HG03558 (cell line): ENCODE measurements at regions not wholly inside any gene's neighbourhood (a gene's known extent, or its start where the extent isn't known, plus 50 kb on each side); places are given as distances from the start of the nearest gene placed in this dataset.

Source experiments
- ATAC-seq: cut with Tn5 transposase; IDR thresholded peaks from one replicate; pipeline ENCODE4 v1.9.1; 2021; ENCODE audit warnings: moderate number of reproducible peaks; ENCODE audit not compliant: unreplicated experiment; ENCODE audit errors: extremely low read depth

DNA sequence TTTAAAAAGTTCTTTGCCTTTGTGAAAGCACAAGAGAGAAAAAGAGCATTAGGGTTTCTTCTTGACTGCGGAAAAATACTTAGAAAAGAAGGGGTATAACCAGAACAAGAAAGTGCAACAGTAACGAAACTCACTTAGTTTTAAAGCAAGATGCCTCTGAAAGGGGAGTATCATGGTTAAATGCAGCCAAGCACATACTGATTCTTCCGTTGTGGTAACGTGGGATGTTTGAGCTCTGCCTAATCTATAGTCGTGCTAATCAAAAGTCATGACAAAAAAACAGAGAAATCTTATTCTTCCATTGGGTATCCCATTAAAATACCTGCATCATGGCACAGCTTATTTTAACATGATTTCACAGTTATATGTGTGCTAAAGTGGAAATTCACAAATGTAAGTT, 187.8 kb upstream of the LRFN5 start:
- ATAC-seq = no peak

DNA sequence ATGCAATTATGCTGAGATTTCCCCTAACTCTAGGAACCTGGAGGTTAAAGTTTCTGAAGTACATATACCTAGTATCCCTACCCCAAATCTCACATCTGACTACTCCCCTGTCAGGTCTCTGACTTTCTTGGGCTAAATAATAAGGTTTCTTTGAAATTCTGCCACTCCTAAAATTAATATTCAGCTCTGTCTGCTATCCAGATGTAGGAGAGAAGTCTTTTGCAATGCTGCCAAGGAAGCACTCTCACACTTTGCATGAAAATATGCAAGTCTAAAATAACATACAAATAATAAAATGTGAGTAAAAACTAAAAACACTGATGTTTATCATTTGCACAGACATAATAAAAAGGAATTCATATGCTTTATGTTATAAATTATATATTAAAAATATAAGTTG, 196.9 kb upstream of the LRFN5 start:
- ATAC-seq = no peak

DNA sequence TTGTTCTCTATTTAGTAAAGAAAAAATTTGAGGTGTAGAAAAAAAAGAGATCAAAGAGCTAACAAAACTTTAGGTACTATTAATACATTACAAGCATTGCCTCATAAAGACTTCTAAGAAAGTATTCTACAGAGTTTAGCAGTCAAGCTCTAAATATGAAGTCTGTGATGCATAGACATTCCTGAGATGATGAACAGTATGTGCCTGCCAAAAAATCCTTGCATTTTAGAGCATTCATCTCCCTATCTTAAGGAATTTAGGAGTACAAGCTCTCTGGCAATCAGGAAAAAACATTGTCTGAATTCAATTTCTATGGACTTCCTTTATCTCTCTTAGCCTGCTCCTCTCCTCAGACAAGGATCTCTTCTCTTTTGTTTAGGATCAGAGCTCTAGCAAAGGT, 202.6 kb upstream of the LRFN5 start:
- no peak for ATAC-seq

DNA sequence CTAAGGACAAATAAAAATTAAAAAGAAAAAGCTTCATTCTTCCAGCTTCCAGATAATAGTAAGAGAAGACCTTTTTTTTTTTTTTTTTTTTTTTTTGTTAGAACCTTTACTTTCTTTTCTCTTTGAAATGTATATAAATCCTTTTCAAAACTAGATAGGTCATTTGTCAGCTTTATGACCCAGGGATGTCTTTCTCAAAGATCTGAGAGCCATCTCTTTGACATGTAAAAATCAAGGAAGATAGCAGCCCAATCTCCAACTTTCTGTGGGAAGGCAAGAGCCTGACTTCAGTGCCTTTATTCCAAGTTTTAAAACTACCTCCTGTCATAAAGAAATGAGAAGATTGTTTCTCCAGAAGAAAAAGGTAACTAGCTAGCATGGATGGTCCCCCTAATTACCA, 203.3 kb upstream of the LRFN5 start:
- no peak for ATAC-seq

DNA sequence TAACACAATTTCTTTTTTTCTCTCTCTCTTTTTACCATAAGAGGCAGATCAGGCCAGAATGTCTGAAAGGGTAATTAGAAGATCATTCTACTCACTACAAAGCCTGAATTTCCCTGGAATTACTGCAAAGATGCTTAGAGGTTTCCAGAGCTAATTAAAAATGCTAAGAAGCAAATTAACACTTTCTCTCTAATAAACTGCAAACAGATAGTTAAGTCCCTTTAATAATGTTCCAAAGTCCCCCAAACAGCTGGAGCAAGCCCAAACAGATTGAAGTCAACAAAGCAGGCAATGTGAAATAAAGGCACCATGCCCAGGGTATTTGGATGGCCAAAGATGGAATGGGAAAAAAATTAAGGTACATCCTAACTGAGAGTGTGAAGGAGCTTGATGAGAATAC, 208.8 kb upstream of the LRFN5 start:
- no peak for ATAC-seq

DNA sequence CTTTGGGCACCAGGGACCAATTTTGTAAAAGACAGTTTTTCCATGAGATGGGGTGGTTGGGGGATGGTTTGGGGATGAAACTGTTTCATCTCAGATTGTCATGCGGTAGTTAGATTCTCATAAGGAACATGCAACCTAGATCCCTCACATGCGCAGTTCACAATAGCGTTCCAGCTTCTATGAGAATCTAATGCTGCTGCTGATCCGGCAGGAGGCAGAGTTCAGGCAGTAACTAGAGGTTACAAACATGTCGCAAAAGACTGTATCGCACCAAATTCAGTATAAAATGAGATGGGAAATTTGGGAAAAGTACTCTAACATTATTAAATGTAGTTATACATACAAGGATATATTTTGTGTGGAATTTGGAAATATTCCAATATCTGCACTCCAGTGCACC, 213.2 kb upstream of the LRFN5 start:
- ATAC-seq = no peak

DNA sequence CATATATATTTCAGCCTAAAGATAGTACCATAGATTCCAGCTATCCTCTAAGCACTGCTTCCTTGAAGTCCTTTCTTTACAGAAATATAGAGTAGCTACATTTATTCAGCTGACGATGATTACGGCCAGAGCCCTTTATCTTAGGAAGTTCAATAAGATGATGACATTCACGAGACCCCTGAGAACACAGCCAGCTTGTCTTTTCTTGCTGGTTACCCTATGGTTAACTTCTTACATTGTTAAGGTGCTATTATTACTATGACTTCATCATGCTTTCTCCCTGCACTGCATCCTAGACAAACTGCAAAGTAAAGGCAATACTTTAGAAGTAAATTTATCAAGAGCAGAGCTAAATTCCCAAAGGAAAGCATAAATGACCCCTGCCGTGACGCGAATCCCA, 214.4 kb upstream of the LRFN5 start:
- no peak for ATAC-seq

DNA sequence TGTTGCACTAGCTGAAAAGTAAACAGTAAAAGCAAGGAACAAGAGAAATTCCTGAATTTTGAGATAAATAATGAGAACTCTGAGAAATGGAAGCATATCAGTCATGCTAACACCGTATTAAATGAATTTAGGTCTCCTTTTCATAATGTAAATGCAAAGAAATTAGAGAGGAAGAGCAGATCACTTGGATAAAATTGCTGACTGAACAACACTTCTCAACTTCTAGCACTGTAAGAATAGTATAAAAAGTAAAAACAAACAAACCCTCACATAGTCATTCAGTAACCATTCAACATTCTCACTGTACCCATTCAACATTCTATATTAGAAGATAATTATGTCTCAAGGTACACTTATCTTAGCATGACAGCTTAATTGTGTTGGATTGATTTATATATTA, 217.3 kb upstream of the LRFN5 start:
- ATAC-seq = no peak

DNA sequence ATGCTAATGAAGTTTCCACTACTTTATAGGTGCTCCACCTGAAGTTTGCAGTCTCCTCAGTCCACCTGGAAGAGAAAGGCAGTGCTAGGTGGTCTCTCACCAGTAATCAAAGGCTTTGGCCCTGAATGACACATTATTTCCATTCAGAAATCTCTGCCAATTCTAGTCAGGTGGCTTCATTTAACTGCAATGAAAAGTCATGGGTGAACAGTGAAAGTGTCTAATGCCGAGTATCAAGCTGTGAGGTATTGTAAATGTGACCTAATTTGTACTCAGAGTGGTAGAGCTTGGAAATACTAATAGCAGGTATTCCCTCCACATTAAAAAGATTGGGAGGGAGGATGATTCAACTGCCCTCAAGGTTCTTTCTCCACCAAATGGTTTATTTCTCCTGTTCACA, 220.9 kb upstream of the LRFN5 start:
- no peak for ATAC-seq

DNA sequence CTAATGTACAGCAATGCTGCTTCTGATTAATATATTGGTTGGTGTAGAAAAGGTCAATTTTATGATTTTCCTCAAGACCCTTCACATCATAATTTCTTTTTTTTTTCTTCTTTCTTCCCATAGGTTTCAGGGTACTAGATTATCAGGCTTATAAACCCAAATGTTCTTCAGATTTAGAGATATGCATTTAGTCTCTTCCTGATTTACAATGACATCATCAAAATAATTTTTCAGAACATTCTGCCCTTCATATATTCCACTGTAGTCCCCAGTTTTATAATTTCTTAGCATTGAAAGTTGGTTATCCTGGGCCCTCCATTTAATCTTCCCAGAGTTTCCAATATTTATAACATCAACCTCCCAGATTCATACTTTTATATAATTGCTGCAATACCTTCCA, 226.7 kb upstream of the LRFN5 start:
- no peak for ATAC-seq

DNA sequence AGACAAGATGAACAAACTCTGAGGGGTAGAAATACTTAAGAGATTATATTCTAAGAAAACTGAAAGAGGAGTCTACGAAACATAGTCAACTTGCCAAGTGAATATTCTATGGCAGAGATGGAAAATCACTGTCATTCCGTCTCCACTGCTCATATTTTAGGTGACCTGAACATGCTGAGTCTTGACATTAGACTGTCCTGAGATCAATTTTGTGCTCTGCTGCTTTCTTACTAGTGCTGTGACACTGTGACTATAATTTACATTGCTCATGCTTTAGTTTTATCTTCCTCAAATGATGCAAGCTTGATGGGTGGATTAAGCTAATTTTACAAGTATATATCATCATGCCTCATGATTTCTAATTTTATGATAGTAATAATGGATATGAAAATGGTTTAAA, 228.2 kb upstream of the LRFN5 start:
- ATAC-seq = no peak

DNA sequence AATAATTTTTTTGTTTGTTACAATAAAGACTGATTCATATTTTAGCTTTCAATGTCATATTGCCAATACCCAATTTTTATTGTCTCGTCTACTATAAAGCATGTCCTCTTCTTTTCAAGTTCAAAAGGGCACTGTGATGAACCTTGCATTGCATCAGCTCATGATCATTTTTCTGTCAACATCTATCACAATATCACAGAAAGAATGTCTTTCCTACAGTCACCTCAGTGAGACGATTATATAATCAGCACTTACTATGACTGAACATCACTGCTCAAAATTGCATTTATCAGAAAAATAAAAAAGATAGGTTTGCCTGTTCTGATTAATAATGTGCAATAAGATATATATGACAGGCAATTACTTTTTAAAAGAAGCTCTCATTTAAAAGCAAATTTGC, 228.7 kb upstream of the LRFN5 start:
- ATAC-seq = no peak

DNA sequence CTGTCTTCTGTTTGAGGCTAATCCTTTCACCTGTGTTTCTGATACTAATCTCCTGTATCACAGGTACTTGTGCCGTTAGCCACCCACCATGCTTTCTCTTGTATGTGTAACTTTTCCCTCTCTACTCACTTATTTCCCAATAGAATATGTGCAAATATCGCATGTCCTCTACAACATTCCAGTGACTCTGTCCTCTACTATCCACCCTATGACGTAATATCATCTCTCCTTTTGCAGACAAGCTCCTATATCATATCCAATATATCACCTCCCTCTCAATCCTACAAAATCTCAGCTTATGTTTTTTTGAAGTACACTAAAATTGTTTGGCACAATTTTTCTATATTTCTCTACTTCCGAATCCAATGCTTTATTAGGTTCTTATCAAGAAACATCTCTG, 232.6 kb upstream of the LRFN5 start:
- ATAC-seq = no peak

DNA sequence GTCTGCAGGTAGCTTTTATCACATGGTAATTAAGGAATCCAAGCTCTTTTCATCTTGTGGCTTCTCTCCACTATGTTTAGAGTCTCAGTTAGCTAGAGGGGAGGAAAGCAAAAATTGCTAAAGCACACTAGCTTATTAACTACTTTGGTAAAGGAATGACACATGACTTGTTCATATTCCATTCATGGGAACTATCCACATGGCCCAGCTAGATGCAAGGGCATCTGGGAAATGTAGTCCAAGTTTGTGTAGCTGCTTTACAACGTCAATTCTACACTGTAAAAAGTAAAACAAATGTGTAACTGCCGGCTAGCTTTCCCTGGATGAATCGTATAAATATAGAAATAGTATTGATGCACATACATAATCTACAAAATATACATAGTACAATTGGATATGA, 244.5 kb upstream of the LRFN5 start:
- ATAC-seq = no peak

DNA sequence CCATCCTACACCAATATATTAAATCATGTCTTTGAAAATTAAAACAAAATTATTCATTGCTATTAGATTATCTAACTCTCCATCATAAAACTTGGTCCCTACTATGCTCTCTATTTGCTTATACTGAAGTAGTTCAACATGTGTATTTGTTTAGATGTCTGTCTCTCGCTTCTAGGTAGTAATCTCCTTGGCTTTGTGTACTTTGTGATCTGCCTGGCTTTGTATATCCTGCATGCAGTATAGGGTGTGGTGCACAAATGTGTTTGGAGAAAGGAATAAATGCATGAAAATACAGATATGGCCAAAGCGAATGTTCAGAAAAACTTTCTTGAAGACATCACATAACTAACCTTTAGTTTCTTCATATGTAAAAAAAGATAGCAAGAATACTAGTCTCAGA, 246.6 kb upstream of the LRFN5 start:
- ATAC-seq = no peak

DNA sequence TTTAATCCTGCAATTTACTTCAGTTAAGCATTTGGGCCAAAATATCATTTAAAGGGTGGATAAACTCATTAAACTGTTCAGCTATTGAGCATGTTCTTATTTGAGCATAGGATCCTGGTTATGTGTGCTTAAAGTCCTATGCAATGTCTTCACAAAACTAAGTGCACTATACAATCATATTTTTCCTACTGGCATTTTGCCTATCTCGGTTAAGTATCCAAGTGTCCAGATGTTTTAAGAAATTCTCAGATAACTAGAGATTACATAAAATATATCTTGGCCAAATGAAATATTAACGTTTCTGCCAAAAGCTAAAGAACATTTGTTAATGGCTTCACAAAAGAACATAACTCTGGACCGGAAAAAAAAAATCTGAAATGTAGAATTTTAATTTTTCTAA, 250.8 kb upstream of the LRFN5 start:
- ATAC-seq = no peak

DNA sequence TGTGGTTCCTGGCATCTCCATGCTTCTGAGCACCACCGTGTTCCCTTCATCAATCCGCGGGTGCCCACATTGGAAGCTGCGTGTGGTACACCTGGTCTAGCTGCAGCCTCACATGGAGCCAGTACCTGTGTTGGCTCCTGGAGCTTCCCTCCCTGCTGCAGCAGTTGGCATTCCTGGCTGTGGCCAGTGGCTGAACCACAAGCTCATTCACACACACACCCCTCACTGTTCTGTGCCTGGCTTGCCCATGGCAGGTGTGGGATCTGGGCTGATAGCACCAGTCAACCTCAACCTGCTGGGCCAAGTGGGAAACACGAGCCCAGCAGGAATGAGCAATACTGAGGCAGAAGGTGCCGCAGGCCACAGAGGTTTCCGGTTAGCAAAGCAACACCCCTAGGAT, 256.2 kb upstream of the LRFN5 start:
- no peak for ATAC-seq

DNA sequence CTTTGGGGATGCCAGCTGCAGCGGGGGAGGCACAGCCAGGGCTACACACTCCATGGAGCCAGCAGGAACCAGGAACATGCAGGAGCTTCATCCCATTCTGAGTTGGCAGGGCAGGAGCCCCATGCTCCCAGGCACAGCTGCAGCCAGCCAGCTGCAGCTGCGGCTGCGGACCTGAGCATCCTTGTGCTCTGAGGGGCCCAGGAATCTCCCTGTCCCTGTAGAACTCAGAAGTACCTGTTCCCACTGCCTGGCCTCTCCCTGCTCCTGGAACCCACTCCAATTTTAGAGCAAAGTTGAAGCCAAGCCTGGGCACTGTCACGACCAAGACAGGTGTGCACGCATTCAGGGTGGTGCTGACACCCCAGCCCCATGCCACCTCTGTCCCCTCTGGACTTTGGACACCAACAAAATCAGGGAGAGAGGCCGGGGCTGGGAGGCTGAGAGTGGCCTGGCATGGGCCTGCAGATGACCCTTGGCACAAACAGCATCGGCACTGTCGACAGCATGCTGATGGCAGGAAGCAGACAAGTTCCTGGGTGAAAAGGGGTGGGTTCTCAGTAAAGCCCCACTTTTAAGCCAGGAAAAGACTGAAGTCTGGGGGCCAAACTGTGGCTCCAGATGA, 257.3 kb upstream of the LRFN5 start:
- no peak for ATAC-seq

DNA sequence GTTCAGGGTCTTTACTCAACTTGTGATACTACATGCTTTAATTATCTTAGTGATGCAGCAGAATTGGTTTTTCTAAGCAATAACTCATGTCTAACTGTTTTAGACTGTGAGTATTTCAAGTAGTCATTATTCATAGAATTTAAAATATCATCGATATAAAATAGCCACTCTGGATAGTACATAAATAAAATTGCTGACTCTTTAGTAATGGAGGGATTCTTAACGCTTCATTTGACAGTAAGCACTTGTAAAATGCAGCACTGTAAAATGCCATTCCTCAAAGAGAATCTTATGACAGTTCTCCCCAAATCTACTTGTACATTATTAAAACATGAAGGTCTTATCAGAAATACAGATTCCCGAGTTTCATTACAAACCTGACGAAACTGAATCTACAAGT, 262.8 kb upstream of the LRFN5 start:
- no peak for ATAC-seq

DNA sequence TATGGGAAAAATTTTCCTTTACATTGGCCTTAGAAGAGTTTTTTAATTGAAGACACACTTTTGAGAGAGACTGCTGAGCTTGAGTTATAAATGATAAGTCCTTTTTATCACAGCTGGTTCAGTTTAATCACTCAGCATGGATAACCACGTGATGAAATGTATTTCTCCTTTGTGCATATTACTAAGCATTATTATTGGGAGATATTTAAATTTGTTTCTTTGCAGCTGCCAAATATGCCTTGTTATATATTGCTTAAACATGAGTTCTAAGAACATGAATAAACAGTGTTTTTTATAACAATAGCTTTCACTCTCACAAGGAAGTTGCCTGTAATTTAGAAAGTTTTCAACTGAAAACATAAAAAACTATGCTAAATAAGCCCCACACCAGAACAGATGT, 293.5 kb upstream of the LRFN5 start:
- ATAC-seq = no peak

DNA sequence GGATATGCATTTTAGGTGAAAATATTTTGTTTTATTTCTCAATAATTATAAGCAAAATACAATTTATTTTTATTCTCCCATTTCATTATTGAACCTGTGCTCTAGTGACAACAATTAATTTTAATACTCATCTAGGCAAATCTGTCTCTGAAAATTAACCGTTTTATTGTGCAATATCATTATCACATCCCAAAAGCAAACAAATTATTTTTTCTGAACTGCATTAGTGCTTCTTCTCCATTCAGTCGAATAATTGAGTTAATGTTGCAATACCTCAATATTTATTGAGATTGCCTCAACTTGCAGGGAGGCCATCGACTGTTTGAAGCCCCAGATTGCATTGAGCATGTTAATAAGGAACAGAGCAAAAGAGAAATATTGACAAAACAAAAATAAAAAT, 303.2 kb upstream of the LRFN5 start:
- no peak for ATAC-seq

DNA sequence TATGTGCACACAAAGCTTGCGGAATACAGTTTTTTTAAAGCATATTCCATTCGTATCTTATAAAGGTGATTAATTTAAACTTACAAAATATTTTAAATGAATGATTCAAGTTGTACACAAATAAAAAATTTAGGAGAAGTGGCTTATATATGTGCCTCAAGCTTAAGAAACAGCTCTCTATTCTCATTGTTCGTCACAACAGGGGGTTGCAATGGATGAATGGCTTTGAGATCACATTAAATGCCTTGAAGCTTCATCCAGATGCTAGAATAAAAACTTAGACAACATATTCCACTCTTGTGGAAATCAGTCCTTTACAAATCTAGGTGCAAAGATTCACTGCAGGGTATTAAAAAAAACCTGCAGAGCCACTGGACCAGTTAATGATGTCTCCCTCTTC, 303.9 kb upstream of the LRFN5 start:
- ATAC-seq = no peak

DNA sequence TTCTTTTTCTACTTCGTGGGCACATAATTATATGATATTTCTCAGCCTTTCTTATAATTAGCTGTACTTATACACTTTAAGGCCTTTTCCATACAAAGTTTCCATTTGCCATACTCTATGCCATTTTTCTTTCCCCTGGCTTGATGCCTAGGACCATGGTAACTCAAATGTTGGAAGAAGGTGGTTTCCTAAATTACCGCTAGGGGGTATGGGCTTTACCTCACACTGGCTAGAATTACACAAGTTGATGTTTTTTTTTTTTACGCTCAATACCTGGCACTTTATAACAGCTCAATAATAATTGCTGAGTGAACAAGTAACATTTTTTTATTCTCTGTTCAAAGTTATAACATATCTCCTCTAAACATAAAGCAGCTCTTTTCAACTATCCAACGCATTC, 306.8 kb upstream of the LRFN5 start:
- no peak for ATAC-seq
